SU-DHL-6 (cell line): ENCODE measurements at regions not wholly inside any gene's neighbourhood (a gene's known extent, or its start where the extent isn't known, plus 50 kb on each side); places are given as distances from the start of the nearest gene placed in this dataset.

ENCODE experiments used
- EZH2phosphoT487 ChIP-seq: fragments of 200-600 bp; sonication (generic), shearing (Covaris generic); conservative IDR thresholded peaks from 2 replicates; pipeline ENCODE4 v1.6.1; 2018; ENCODE audit warnings: mild to moderate bottlenecking, antibody characterized with exemption, low read length, moderate library complexity, mixed read lengths
- TF ChIP-seq, protein P1 (sequence below): fragments of 200-600 bp; sonication (generic); IDR thresholded peaks from one replicate; pipeline ENCODE4 v1.5.1; 2017; ENCODE audit warnings: antibody characterized with exemption, mild to moderate bottlenecking, low read length, moderate library complexity; ENCODE audit not compliant: insufficient read depth, poor library complexity, severe bottlenecking

DNA sequence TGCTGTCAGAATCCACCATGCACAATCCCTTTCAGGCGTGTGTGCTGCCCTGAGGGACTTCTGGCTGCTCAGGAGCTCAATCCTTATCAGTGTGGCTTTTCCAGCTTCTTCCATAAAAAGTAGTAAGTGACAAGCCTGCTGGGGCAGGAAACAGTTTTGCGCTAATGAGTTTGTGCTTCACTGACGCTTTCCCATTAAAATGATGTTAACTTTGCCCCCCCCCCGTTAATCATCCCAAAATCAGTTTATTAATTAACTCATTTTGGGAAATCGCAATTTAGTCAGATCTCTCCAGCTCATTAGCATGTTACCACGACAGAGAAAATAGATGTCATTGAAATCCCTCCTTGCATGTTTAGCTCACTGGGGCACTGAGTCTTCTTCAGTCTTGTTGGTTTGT lies 186.5 kb upstream of the TENM4 start:
- TF ChIP-seq, protein P1, sequence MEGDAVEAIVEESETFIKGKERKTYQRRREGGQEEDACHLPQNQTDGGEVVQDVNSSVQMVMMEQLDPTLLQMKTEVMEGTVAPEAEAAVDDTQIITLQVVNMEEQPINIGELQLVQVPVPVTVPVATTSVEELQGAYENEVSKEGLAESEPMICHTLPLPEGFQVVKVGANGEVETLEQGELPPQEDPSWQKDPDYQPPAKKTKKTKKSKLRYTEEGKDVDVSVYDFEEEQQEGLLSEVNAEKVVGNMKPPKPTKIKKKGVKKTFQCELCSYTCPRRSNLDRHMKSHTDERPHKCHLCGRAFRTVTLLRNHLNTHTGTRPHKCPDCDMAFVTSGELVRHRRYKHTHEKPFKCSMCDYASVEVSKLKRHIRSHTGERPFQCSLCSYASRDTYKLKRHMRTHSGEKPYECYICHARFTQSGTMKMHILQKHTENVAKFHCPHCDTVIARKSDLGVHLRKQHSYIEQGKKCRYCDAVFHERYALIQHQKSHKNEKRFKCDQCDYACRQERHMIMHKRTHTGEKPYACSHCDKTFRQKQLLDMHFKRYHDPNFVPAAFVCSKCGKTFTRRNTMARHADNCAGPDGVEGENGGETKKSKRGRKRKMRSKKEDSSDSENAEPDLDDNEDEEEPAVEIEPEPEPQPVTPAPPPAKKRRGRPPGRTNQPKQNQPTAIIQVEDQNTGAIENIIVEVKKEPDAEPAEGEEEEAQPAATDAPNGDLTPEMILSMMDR = no peak
- TF ChIP-seq EZH2phosphoT487 = no peak
